Retinal pigment epithelial cell (primary cell): ENCODE measurements at regions not wholly inside any gene's neighbourhood (a gene's known extent, or its start where the extent isn't known, plus 50 kb on each side); places are given as distances from the start of the nearest gene placed in this dataset.
"Not testable (repeated sequence)": the region's sequence is repeated elsewhere in the genome, so short reads cannot be mapped to it uniquely, and the experiment has no call there.

Source experiments
- DNase-seq: peaks from one replicate; pipeline ENCODE4 v3.0.0-alpha.2; 2010; ENCODE audit warnings: low read depth
- H3K4me3 ChIP-seq: 2 replicates; pipeline ENCODE4 v1.5.1; 2011; ENCODE audit warnings: mild to moderate bottlenecking, low read length, control low read depth, moderate library complexity
- TF ChIP-seq, protein P1 (sequence below): conservative IDR thresholded peaks from 2 replicates; pipeline ENCODE4 v1.5.1; 2011; ENCODE audit warnings: low read depth, low read length, control low read depth, inconsistent platforms

DNA sequence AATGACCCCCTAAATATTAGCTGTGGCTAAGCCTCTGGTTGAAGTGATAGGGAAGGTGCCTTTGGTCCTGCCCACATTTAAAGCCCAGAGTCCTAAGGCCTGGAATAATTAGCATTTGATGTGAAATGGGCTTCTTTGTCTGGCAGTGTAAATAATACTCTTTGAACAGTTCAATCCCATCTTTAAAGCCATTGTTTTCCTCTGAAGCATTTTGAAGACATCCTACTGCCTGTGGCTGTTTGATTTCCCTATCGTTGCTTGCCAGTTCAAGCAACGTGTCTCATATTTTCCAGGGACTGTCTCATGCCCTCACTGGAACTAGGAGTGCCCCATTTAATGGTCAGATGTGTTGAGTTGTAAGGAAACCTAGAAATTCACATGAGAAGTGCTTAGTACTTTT, 89.3 kb upstream of the BTN3A2 start:
- TF ChIP-seq, protein P1, sequence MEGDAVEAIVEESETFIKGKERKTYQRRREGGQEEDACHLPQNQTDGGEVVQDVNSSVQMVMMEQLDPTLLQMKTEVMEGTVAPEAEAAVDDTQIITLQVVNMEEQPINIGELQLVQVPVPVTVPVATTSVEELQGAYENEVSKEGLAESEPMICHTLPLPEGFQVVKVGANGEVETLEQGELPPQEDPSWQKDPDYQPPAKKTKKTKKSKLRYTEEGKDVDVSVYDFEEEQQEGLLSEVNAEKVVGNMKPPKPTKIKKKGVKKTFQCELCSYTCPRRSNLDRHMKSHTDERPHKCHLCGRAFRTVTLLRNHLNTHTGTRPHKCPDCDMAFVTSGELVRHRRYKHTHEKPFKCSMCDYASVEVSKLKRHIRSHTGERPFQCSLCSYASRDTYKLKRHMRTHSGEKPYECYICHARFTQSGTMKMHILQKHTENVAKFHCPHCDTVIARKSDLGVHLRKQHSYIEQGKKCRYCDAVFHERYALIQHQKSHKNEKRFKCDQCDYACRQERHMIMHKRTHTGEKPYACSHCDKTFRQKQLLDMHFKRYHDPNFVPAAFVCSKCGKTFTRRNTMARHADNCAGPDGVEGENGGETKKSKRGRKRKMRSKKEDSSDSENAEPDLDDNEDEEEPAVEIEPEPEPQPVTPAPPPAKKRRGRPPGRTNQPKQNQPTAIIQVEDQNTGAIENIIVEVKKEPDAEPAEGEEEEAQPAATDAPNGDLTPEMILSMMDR, result no peak
- H3K4me3 ChIP-seq, result no peak overlapping the region
- no peak for DNase-seq

DNA sequence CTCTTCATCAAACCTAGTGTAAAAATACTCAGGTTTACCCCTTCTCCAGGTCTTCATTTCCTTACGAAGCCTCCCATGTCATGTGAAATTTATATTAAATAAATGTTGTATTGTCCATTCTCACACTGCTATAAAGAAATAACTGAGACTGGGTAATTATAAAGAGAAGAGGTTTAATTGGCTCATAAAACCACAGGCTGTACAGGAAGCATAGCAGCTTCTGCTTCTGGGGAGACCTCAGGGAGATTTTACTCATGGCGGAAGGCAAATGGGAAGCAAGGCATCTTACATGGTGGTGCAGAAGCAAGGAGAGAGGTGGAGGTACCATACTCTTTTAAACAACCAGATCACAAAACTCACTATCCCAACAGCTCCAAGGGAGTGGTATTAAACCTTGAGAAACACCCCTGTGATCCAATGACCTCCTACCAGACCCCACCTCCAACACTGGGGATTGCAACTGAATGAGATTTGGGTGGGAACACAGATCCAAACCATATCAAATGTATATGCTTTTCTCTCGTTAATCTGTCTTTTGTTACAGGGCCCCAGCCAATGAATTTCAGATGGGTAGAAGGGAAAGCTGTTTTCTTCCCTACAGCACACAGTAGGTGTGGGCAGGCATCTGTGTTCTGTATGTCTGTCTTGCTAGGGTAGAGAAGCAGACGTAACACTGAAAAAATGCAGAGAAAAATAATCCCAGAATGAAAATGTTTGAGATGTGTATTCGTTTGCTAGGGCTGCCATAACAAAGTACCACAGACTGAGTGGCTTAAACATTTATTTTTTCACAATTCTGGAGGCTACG, 88.0 kb upstream of the BTN3A2 start:
- H3K4me3 ChIP-seq, result no peak overlapping the region
- TF ChIP-seq, protein P1, result no peak
- no peak for DNase-seq

DNA sequence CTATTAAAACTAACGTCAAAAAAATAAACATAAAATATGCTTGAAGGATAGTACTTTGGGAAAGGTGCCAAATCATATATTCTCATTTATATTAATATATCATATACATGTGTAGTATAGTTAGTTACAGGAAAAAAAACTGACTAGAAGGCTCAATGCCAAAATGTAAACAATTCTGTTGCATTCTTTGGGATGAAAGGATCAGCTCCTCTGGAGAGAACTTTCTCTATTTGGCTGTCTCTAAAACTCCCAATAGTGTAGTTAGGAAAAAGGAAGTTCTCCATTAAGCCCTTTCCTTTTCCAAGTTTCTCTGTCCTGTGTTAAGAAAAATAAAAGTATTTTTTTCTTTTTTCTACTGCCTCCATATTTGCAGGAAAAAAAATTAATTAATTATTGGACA, 86.5 kb upstream of the BTN3A2 start:
- DNase-seq, result no peak
- TF ChIP-seq, protein P1, result no peak
- H3K4me3 ChIP-seq, result no peak overlapping the region

DNA sequence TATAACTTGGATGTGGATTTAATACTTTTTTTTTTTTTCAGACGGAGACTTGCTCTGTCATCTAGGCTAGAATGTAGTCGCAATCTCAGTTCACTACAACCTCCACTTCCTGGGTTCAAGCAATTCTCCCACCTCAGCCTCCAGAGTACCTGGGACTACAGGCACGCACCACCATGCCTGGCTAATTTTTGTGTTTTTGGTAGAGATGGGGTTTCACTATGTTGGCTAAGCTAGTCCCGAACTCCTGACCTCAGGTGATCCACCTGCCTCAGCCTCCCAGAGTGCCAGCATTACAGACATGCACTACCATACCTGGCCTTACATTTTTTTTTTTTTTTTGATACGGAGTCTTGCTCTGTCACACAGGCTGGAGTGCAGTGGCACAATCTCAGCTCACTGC, 85.6 kb upstream of the BTN3A2 start:
- not testable (repeated sequence) for DNase-seq, H3K4me3 ChIP-seq

DNA sequence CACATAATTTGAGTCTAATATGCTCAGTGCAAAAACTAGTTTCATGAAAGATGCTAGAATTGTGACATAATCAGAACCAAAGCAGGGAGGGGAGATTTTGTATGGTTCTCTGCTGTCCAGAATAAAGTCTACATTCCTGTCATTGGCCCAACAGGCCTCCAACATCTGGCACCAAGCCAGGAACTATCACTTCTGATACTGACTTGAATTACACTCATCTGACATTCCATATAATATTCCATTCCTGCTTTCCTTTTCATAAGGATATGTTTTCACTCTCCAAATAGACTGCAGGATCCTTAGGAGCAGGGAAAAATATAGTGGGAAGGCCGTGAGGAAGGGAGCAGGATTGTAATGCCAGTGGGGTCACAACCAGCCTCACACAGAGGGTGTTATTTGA, 84.6 kb upstream of the BTN3A2 start:
- TF ChIP-seq, protein P1, result no peak
- H3K4me3 ChIP-seq, result no peak overlapping the region
- DNase-seq, result no peak

DNA sequence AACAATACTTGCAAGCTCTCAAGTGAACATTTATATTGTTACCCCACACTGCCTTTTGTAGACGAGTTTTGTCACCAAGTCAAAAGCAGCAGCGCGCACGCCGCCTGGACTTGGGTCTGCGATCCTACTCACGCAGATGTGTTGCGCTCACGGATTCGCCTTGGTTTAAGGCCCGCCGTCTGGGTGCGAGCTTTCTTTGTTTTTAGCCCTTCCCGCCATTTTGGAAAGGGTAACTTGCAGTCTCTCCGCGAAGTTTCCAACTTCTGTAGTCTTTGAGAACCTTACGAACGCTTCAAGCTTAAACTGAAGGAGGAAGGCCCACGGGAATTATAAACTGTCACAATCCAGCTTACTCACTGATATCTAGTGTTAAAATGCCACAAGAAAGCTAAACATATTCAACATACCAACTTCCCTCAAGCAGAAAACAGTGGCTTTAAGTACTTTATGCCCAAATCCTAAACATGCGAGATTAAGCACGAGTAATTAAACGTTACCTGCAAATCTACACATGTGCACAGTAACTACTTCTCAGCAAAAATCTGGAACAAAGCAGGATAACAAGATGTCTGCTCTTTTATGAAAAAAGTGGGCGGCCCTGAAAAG, 80.4 kb upstream of the BTN3A2 start:
- TF ChIP-seq, protein P1, result no peak
- peak overlapping the region; percentile 56 for H3K4me3 ChIP-seq
- peak; percentile 36 for DNase-seq

DNA sequence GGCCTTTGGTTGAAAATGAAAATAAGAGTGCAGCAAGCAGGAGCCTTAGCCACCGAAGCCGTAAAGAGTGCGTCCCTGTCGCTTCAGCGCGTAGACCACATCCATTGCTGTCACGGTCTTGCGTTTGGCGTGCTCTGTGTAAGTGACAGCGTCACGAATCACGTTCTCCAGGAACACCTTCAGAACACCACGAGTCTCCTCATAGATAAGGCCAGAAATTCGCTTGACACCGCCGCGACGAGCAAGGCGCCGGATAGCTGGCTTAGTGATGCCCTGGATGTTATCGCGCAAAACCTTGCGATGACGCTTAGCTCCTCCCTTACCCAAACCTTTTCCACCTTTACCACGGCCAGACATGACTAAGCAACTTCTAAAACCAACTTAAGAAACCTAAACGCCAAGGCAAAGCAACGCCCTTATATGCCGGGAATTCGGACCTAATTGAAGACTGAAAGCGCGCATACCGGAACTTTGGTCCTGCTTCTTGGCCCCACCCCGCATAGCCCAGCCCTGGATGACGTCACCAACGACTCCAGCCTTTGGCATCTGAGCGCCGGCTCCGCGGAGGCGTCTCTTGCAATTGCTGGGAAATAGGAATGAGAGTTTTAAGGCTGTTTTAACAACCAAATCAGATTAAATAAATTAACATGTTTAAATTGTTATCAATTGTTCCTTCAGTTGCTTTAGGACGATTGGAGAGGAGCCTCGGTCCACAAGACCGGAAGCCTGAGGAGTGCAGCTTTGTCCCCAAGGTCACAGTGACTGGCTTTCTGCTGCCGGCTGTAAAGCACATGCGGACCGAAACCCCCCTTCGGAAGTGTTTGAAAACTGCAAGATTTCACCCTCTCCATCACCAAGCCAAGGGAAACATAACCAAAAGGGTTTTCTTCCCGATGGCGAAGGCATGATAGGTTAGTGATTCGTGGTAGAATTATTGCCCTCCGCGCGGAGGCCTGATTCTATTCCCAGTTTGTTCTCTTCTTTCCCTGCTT, 79.6 kb upstream of the BTN3A2 start:
- H3K4me3 ChIP-seq, result peak overlapping the region; percentile 56
- TF ChIP-seq, protein P1, result no peak
- DNase-seq, result peak; percentile 95
